ENCODE measurements at regions not wholly inside any gene's neighbourhood (a gene's known extent, or its start where the extent isn't known, plus 50 kb on each side); places are given as distances from the start of the nearest gene placed in this dataset.

- no peak for DNase-seq (ENCODE audit: low spot score)
Observed at GRCh38 chr9:79945495-79945894, 373.7 kb downstream of the TLE4 start.

GRCh38 chr9:79945016-79945415, 373.3 kb downstream of the TLE4 start:
- no peak for DNase-seq (ENCODE audit: low spot score)

- DNase-seq (ENCODE audit: low spot score): no peak
Observed at GRCh38 chr9:79940919-79941318, 369.2 kb downstream of the TLE4 start.

- peak; percentile 80 for DNase-seq (ENCODE audit: low spot score)
Observed at GRCh38 chr9:79939819-79940218, 368.1 kb downstream of the TLE4 start.

GRCh38 chr9:79936336-79936735, 364.6 kb downstream of the TLE4 start:
- DNase-seq (ENCODE audit: low spot score): no peak

GRCh38 chr9:79929285-79929684, 357.5 kb downstream of the TLE4 start:
- DNase-seq (ENCODE audit: low spot score): no peak

GRCh38 chr9:79928661-79929223, 357.0 kb downstream of the TLE4 start:
- DNase-seq (ENCODE audit: low spot score): peak; percentile 73

- no peak for DNase-seq (ENCODE audit: low spot score)
Observed at GRCh38 chr9:79925326-79925725, 353.6 kb downstream of the TLE4 start.

GRCh38 chr9:79924836-79925235, 353.1 kb downstream of the TLE4 start:
- no peak for DNase-seq (ENCODE audit: low spot score)

GRCh38 chr9:79917421-79917820, 345.7 kb downstream of the TLE4 start:
- peak; percentile 19 for DNase-seq (ENCODE audit: low spot score)

GRCh38 chr9:79913867-79914266, 342.1 kb downstream of the TLE4 start:
- no peak for DNase-seq (ENCODE audit: low spot score)

GRCh38 chr9:79912318-79913070, 340.7 kb downstream of the TLE4 start:
- DNase-seq (ENCODE audit: low spot score): no peak

- no peak for DNase-seq (ENCODE audit: low spot score)
Observed at GRCh38 chr9:79911724-79912123, 340.0 kb downstream of the TLE4 start.

GRCh38 chr9:79902825-79903600, 331.2 kb downstream of the TLE4 start:
- no peak for DNase-seq (ENCODE audit: low spot score)

- no peak for DNase-seq (ENCODE audit: low spot score)
Observed at GRCh38 chr9:79900754-79901153, 329.0 kb downstream of the TLE4 start.

GRCh38 chr9:79896390-79896980, 324.7 kb downstream of the TLE4 start:
- no peak for DNase-seq (ENCODE audit: low spot score)

- peak; percentile 6 for DNase-seq (ENCODE audit: low spot score)
Observed at GRCh38 chr9:79895232-79895631, 323.5 kb downstream of the TLE4 start.

- DNase-seq (ENCODE audit: low spot score): no peak
Observed at GRCh38 chr9:79889369-79889768, 317.6 kb downstream of the TLE4 start.

GRCh38 chr9:79885093-79885857, 313.5 kb downstream of the TLE4 start:
- no peak for DNase-seq (ENCODE audit: low spot score)

- no peak for DNase-seq (ENCODE audit: low spot score)
Observed at GRCh38 chr9:79884546-79884945, 312.8 kb downstream of the TLE4 start.

GRCh38 chr9:79883073-79883645, 311.4 kb downstream of the TLE4 start:
- DNase-seq (ENCODE audit: low spot score): no peak

GRCh38 chr9:79880626-79881025, 308.9 kb downstream of the TLE4 start:
- no peak for DNase-seq (ENCODE audit: low spot score)

Data from cerebellar cortex (tissue), 1 donor.